MM.1S (cell line): ENCODE measurements at regions not wholly inside any gene's neighbourhood (a gene's known extent, or its start where the extent isn't known, plus 50 kb on each side); places are given as distances from the start of the nearest gene placed in this dataset.

Source experiments
- CTCF ChIP-seq: fragments of 300-600 bp; sonication (generic); IDR thresholded peaks from 2 replicates; pipeline ENCODE4 v1.5.1; 2016; ENCODE audit warnings: antibody characterized with exemption, low read length, mixed read lengths
- EZH2 ChIP-seq: fragments of 300-600 bp; sonication (generic); optimal IDR thresholded peaks from 2 replicates; pipeline ENCODE3; 2017; ENCODE audit warnings: low read depth, mild to moderate bottlenecking, antibody characterized with exemption, low read length, mixed read lengths

- TF ChIP-seq CTCF: no peak
- no peak for TF ChIP-seq EZH2
These were observed 695.5 kb downstream of the NYAP2 start for GRCh38 chr2:226095058-226095457.
